ENCODE measurements at regions not wholly inside any gene's neighbourhood (a gene's known extent, or its start where the extent isn't known, plus 50 kb on each side); places are given as distances from the start of the nearest gene placed in this dataset.

GRCh38 chr4:148827781-148828180 lies 385.6 kb upstream of the NR3C2 start:
- TF ChIP-seq EZH2 (IDR thresholded peaks at IDR 0.05; ENCODE audit: borderline replicate concordance, low read depth, low read length, severe bottlenecking) (no peak), CTCF (IDR thresholded peaks at IDR 0.05; ENCODE audit: borderline replicate concordance, extremely low read depth, low read length, poor library complexity, severe bottlenecking) (no peak)
